HL-60 (cell line): ENCODE measurements at regions not wholly inside any gene's neighbourhood (a gene's known extent, or its start where the extent isn't known, plus 50 kb on each side); places are given as distances from the start of the nearest gene placed in this dataset.

ENCODE experiments used
- DNase-seq, 2 experiments: peaks; one replicate each; pipeline ENCODE4 v3.0.0-alpha.2; 2010 to 2020; ENCODE audit warnings: low read depth in 1 of 2, low spot score in 1 of 2
- H3K27ac ChIP-seq: fragments of 250-450 bp; sonication (Bioruptor Pico); replicated peaks from 2 replicates; pipeline ENCODE4 v1.5.1; 2020; ENCODE audit warnings: mild to moderate bottlenecking, moderate library complexity
- H3K27me3 ChIP-seq: fragments of 250-450 bp; sonication (Bioruptor Pico); 2 replicates; pipeline ENCODE4 v1.5.1; 2021; ENCODE audit warnings: mild to moderate bottlenecking, moderate library complexity; ENCODE audit not compliant: insufficient read depth, poor library complexity, severe bottlenecking
- H3K4me3 ChIP-seq: replicated peaks from 2 replicates; pipeline ENCODE4 v1.5.1; 2011; ENCODE audit warnings: mild to moderate bottlenecking, control low read depth, low read length; ENCODE audit not compliant: insufficient read depth
- GABPA ChIP-seq: IDR thresholded peaks from 2 replicates; pipeline ENCODE4 v1.6.1; 2012; ENCODE audit warnings: low read depth
- POLR2AphosphoS5 ChIP-seq: IDR thresholded peaks from 2 replicates; pipeline ENCODE4 v1.6.1; 2012; ENCODE audit warnings: low read depth
- SPI1 ChIP-seq: IDR thresholded peaks from 2 replicates; pipeline ENCODE4 v1.6.1; 2012; ENCODE audit warnings: low read depth, mild to moderate bottlenecking, borderline replicate concordance
- TF ChIP-seq, protein P1 (sequence below): IDR thresholded peaks from one replicate; pipeline ENCODE4 v1.5.1; 2011; ENCODE audit warnings: low read length, control low read depth, inconsistent platforms; ENCODE audit not compliant: insufficient read depth
- TF ChIP-seq, protein P2 (sequence below): IDR thresholded peaks from 2 replicates; pipeline ENCODE4 v1.6.1; 2012; ENCODE audit warnings: low read depth; ENCODE audit not compliant: insufficient replicate concordance

- no peaks in the 10 kb centered on the region for H3K27me3 ChIP-seq
- H3K27ac ChIP-seq = no peak overlapping the region
- no peak overlapping the region for H3K4me3 ChIP-seq
- TF ChIP-seq, protein P1, sequence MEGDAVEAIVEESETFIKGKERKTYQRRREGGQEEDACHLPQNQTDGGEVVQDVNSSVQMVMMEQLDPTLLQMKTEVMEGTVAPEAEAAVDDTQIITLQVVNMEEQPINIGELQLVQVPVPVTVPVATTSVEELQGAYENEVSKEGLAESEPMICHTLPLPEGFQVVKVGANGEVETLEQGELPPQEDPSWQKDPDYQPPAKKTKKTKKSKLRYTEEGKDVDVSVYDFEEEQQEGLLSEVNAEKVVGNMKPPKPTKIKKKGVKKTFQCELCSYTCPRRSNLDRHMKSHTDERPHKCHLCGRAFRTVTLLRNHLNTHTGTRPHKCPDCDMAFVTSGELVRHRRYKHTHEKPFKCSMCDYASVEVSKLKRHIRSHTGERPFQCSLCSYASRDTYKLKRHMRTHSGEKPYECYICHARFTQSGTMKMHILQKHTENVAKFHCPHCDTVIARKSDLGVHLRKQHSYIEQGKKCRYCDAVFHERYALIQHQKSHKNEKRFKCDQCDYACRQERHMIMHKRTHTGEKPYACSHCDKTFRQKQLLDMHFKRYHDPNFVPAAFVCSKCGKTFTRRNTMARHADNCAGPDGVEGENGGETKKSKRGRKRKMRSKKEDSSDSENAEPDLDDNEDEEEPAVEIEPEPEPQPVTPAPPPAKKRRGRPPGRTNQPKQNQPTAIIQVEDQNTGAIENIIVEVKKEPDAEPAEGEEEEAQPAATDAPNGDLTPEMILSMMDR = no peak
- no peak for TF ChIP-seq POLR2AphosphoS5
- TF ChIP-seq GABPA = no peak
- no peak for TF ChIP-seq SPI1
- TF ChIP-seq, protein P2, sequence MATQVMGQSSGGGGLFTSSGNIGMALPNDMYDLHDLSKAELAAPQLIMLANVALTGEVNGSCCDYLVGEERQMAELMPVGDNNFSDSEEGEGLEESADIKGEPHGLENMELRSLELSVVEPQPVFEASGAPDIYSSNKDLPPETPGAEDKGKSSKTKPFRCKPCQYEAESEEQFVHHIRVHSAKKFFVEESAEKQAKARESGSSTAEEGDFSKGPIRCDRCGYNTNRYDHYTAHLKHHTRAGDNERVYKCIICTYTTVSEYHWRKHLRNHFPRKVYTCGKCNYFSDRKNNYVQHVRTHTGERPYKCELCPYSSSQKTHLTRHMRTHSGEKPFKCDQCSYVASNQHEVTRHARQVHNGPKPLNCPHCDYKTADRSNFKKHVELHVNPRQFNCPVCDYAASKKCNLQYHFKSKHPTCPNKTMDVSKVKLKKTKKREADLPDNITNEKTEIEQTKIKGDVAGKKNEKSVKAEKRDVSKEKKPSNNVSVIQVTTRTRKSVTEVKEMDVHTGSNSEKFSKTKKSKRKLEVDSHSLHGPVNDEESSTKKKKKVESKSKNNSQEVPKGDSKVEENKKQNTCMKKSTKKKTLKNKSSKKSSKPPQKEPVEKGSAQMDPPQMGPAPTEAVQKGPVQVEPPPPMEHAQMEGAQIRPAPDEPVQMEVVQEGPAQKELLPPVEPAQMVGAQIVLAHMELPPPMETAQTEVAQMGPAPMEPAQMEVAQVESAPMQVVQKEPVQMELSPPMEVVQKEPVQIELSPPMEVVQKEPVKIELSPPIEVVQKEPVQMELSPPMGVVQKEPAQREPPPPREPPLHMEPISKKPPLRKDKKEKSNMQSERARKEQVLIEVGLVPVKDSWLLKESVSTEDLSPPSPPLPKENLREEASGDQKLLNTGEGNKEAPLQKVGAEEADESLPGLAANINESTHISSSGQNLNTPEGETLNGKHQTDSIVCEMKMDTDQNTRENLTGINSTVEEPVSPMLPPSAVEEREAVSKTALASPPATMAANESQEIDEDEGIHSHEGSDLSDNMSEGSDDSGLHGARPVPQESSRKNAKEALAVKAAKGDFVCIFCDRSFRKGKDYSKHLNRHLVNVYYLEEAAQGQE = no peak
- no peak for DNase-seq
These were observed 129.3 kb upstream of the PLPPR5 start for GRCh38 chr1:99133756-99134500.

DNA sequence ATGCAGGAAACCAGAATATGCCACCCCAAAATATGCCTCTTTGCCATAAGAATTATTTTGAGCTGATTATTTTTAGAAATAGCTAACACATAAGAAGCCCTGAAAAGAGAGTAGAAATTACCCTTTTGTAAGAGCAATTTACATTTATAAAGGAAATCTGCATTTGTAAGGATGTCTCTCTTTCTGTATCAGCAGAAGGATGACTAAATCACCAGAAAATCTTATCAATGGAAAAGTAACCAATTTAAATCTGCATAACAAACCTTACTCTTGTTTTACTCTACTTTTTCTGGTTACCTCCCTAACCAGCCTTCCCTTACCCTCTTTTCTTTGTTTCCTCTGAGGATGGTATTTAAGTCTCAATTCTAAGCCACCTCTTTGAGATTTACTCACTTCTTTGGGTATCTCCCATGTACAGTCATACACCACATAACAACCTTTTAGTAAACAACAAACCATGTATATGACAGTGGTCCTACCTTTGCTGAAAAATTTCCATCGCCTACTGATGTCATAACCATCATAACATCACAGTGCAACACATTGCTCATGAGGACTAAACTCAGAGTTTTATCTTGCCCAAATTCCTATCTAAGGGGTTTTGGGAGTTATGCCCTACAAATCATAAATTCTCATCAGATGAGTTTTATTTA, 126.6 kb upstream of the PLPPR4 start:
- Histone ChIP-seq H3K27ac (no peak overlapping the region), H3K27me3 (no peaks in the 10 kb centered on the region), H3K4me3 (no peak overlapping the region)
- DNase-seq = no peak
- TF ChIP-seq, protein P2 = no peak
- TF ChIP-seq POLR2AphosphoS5 = no peak
- TF ChIP-seq, protein P1 = no peak
- no peak for TF ChIP-seq SPI1
- no peak for TF ChIP-seq GABPA

DNA sequence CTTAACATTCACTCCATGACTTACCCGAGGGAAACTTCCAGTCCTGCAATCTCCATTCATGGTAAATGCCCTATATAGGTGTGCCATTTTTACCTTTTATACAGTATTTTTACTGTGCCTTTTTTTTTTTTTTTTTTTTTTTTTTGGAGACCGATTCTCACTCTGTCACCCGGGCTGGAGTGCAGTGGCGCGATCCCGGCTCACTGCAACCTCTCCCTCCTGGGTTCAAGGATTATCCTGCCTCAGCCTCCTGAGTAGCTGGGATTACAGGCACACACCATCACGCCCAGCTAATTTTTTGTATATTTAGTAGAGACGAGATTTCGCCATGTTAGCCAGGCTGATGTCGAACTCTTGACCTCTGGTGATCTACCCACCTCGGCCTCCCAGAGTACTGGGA, 124.4 kb upstream of the PLPPR4 start:
- Histone ChIP-seq H3K27ac (no peak overlapping the region), H3K4me3 (no peak overlapping the region), H3K27me3 (no peaks in the 10 kb centered on the region)
- no peak for DNase-seq
- TF ChIP-seq, protein P2 = no peak
- no peak for TF ChIP-seq SPI1
- no peak for TF ChIP-seq GABPA
